Pancreas (tissue), 10 donors: ENCODE measurements at regions not wholly inside any gene's neighbourhood (a gene's known extent, or its start where the extent isn't known, plus 50 kb on each side); places are given as distances from the start of the nearest gene placed in this dataset.
A peak's percentile ranks its signal among the peaks of the same experiment; 100 is the strongest.

Experiments used
- ATAC-seq, 4 donors: fragments of 200-7000 bp; cut with Tn5 transposase; one replicate each; pipeline versions ENCODE4 v1.8.0 to v1.9.1; 2020; ENCODE audit warnings: mild to moderate bottlenecking in 4 of 4, moderate library complexity in 4 of 4
- DNase-seq, 6 donors: peaks; one replicate each; pipeline ENCODE4 v3.0.0-alpha.2; 2020
- FAIRE-seq: peaks from 2 replicates; lab custom pipeline; 2012; peaks lifted over from hg19 to GRCh38; lab: Jason Lieb, UNC
- H3K27ac ChIP-seq, 4 donors: fragments of 200-600 bp; sonication (generic); 1 replicate in 3 of 4; 2 replicates in 1 of 4; pipeline versions ENCODE4 v1.5.0 to v1.8.0; 2020
- H3K27me3 ChIP-seq, 4 donors: fragments of 200-600 bp; one replicate each; pipeline ENCODE4 v1.8.0; 2021
- H3K36me3 ChIP-seq, 3 donors: fragments of 200-600 bp; sonication (generic) in 1 of 3; one replicate each; pipeline versions ENCODE4 v1.5.0 to v1.8.0; 2020 to 2021
- H3K4me1 ChIP-seq, 3 donors: fragments of 200-600 bp; one replicate each; pipeline ENCODE4 v1.8.0; 2021
- H3K4me3 ChIP-seq, 4 donors: fragments of 200-600 bp; sonication (generic) in 2 of 4; one replicate each; pipeline versions ENCODE4 v1.5.0 to v1.8.0; 2020 to 2021
- H3K9me3 ChIP-seq, 4 donors: fragments of 200-600 bp; one replicate each; pipeline ENCODE4 v1.8.0; 2021
- CTCF ChIP-seq, 4 donors: fragments of 200-600 bp; sonication (generic) in 3 of 4; IDR thresholded peaks; one replicate each; pipeline versions ENCODE4 v1.5.0 to v1.8.0; 2021; ENCODE audit warnings: antibody characterized with exemption in 4 of 4
- WGBS, 2 donors: extraction: QIAGEN DNeasy Blood & Tissue Kit; methylation state at CpG; one replicate each; pipeline ENCODE4 v1.1.7; 2013; 5-methylcytosine and 5-hydroxymethylcytosine counted together
- intact Hi-C, 3 donors: fragments of 100-400 bp; cut with DNase I; formaldehyde crosslinking; loops; one replicate each; pipeline versions ENCODE4 v1.11.1 to v1.14.2; 2022
- donor health status: healthy with polysubstance abuse.
- donor health status: DM: no; HTN: no; CAD: no; lungs with moderate emphysema.
- donor health status: DM: no; HTN: no; CAD: no.
- donor health status: control.
- donor health status: control.
- donor health status: Bipolar disorder and iron deficiency.
- donor health status: DM: yes; HTN: yes; CAD: no.
- donor health status: DM: no; HTN: no; CAD: no.
- donor health status: DM: no; HTN: no; CAD: no.
- donor health status: DM: yes; HTN: yes; CAD: no.

GRCh38 chrX:101759000-101759399, 99.3 kb upstream of the ARMCX2 start:
- DNase-seq, result peak in 2 of 6 donors; percentile 9 to 16
- intact Hi-C loops, result no loop called here
- TF ChIP-seq CTCF (IDR thresholded peaks at IDR 0.05), result peak in 3 of 4 donors; percentile 11 to 32 (median 25)
- H3K4me1 ChIP-seq, result no peaks in the 10 kb centered on the region
- H3K27ac ChIP-seq, result no peak overlapping the region
- WGBS, 2 donors, result 0% methylated on average over 1 of the region's 1 CpG
- ATAC-seq, result peak in 3 of 4 donors; percentile 60 to 79 (median 72)
- no peak overlapping the region for H3K4me3 ChIP-seq
- FAIRE-seq, result peak; percentile 67
- no peaks in the 10 kb centered on the region for H3K9me3 ChIP-seq
- H3K36me3 ChIP-seq, result no peaks in the 10 kb centered on the region
- H3K27me3 ChIP-seq, result no peaks in the 10 kb centered on the region

GRCh38 chrX:101750744-101751143, 91.1 kb upstream of the ARMCX2 start:
- H3K4me1 ChIP-seq, result no peaks in the 10 kb centered on the region
- H3K36me3 ChIP-seq, result no peaks in the 10 kb centered on the region
- H3K27ac ChIP-seq, result no peak overlapping the region
- DNase-seq (no peak), ATAC-seq (no peak), FAIRE-seq (no peak)
- H3K27me3 ChIP-seq, result peaks cover 0 to 27% (median 3%) of the 10 kb centered on the region in 4 donors
- H3K9me3 ChIP-seq, result no peaks in the 10 kb centered on the region
- 53 to 67% methylated on average over 4 of the region's 4 CpGs for WGBS, 2 donors
- no peak for TF ChIP-seq CTCF (IDR thresholded peaks at IDR 0.05)
- intact Hi-C loops, result no loop called here
- H3K4me3 ChIP-seq, result no peak overlapping the region

GRCh38 chrX:101749436-101749835, 89.8 kb upstream of the ARMCX2 start:
- Histone ChIP-seq H3K9me3 (no peaks in the 10 kb centered on the region), H3K4me1 (no peaks in the 10 kb centered on the region), H3K27me3 (peaks cover 0 to 27% (median 3%) of the 10 kb centered on the region in 4 donors), H3K27ac (no peak overlapping the region), H3K36me3 (no peaks in the 10 kb centered on the region), H3K4me3 (no peak overlapping the region)
- no peak for DNase-seq
- 29 to 40% methylated on average over 3 of the region's 3 CpGs for WGBS, 2 donors
- no peak for FAIRE-seq
- intact Hi-C loops, result no loop called here
- no peak for ATAC-seq
- TF ChIP-seq CTCF (IDR thresholded peaks at IDR 0.05), result no peak

GRCh38 chrX:101745046-101745445, 85.4 kb upstream of the ARMCX2 start:
- no peaks in the 10 kb centered on the region for H3K36me3 ChIP-seq
- ATAC-seq, result no peak
- DNase-seq, result no peak
- H3K4me1 ChIP-seq, result no peaks in the 10 kb centered on the region
- H3K27me3 ChIP-seq, result peaks cover 0 to 17% (median 3%) of the 10 kb centered on the region in 4 donors
- 34 to 37% methylated on average over 3 of the region's 3 CpGs for WGBS, 2 donors
- intact Hi-C loops, result no loop called here
- H3K27ac ChIP-seq, result no peak overlapping the region
- no peak for TF ChIP-seq CTCF (IDR thresholded peaks at IDR 0.05)
- no peak for FAIRE-seq
- H3K4me3 ChIP-seq, result no peak overlapping the region
- H3K9me3 ChIP-seq, result no peaks in the 10 kb centered on the region

DNA sequence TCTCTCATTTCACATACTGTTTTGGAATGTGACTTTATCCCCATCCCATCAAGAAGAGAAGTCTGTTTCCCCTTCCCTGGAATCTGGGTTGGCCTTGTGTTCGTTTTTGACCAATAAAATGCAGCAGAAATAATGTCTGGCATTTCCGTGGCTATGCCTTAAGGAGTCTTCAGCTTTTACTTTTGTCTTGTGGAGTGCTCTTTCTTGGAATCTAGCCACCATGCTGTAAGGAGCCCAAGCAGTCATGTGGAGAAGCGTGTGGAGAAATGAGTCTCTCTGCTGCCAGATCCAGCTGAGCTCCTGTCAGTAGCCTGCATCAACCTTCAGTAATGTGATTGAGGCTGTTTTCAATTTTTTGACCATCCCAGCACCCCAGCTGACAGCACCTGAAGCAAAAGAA, 84.4 kb upstream of the ARMCX2 start:
- Histone ChIP-seq H3K9me3 (no peaks in the 10 kb centered on the region), H3K4me1 (no peaks in the 10 kb centered on the region), H3K27me3 (peaks cover 0 to 17% (median 3%) of the 10 kb centered on the region in 4 donors), H3K36me3 (no peaks in the 10 kb centered on the region), H3K27ac (no peak overlapping the region), H3K4me3 (no peak overlapping the region)
- DNase-seq (no peak), FAIRE-seq (no peak), ATAC-seq (no peak)
- no peak for TF ChIP-seq CTCF (IDR thresholded peaks at IDR 0.05)
- intact Hi-C loops, result no loop called here
- 32 to 47% methylated on average over 3 of the region's 3 CpGs for WGBS, 2 donors
